Skin epidermis (tissue), 12 donors: ENCODE measurements at regions not wholly inside any gene's neighbourhood (a gene's known extent, or its start where the extent isn't known, plus 50 kb on each side); places are given as distances from the start of the nearest gene placed in this dataset.
A peak's percentile ranks its signal among the peaks of the same experiment; 100 is the strongest.
"Not testable (repeated sequence)": the region's sequence is repeated elsewhere in the genome, so short reads cannot be mapped to it uniquely, and the experiment has no call there.

Experiments
- H3K27ac ChIP-seq, 21 experiments: fragments of 200-600 bp; sonication (generic) in 11 of 21; one replicate each; pipeline ENCODE4 v1.5.0; 2020; ENCODE audit warnings: mild to moderate bottlenecking in 3 of 21, inconsistent platforms in 2 of 21, moderate library complexity in 2 of 21
- H3K4me3 ChIP-seq, 7 experiments: fragments of 200-600 bp; sonication (generic) in 2 of 7; one replicate each; pipeline ENCODE4 v1.5.0; 2020; ENCODE audit warnings: inconsistent platforms in 2 of 7, mild to moderate bottlenecking in 2 of 7, moderate library complexity in 1 of 7

- H3K27ac ChIP-seq: no peak overlapping the region
- no peak overlapping the region for H3K4me3 ChIP-seq
Measured at GRCh38 chr15:26145796-26146195, 282.7 kb upstream of the ATP10A start.

GRCh38 chr15:26144836-26145235, 281.7 kb upstream of the ATP10A start:
- H3K4me3 ChIP-seq: no peak overlapping the region
- no peak overlapping the region for H3K27ac ChIP-seq

- Histone ChIP-seq H3K4me3 (no peak overlapping the region), H3K27ac (no peak overlapping the region)
Measured at GRCh38 chr15:26143221-26143620, 280.1 kb upstream of the ATP10A start.

DNA sequence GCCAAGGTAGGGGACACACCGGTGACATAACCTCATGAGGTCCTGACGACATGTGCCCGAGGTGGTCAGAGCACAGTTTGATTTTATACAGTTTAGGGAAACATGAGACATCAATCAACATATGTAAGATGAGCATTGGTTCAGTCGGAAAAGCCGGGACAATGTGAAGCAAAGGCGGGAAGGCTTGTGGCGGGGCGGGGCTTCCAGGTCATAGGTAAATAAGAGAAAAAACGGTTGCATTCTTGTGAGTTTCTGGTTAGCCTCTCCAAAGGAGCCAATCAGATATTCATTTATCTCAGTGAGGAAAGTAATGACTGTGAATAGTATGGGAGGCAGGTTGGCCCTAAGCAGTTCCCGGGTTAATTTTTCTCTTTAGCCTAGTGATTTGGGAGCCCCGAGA, 271.7 kb upstream of the ATP10A start:
- H3K27ac ChIP-seq: no peak overlapping the region
- no peak overlapping the region for H3K4me3 ChIP-seq

GRCh38 chr15:26134152-26134551, 271.0 kb upstream of the ATP10A start:
- H3K27ac ChIP-seq: no peak overlapping the region
- H3K4me3 ChIP-seq: no peak overlapping the region

DNA sequence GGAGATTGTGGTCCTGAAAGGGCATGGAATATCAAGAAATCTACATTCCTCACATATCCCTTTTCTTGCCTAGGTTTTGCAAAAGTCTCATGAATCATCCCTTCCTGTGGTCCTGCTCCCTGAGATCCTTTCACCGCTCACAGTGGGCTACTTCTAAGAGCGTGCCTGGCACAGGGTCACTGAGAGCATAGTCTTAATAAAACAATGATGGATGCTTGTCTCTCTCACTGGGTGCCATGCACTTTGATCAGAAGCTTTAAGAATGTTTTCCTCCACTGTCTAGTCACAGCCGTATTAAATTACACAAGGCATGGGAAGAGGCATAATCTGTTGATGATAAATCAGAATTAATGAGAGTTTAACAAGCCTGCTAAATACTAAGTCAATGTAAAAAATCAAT, 269.7 kb upstream of the ATP10A start:
- Histone ChIP-seq H3K4me3 (no peak overlapping the region), H3K27ac (no peak overlapping the region)

GRCh38 chr15:26129852-26130251, 266.7 kb upstream of the ATP10A start:
- no peak overlapping the region for H3K4me3 ChIP-seq
- H3K27ac ChIP-seq: no peak overlapping the region

DNA sequence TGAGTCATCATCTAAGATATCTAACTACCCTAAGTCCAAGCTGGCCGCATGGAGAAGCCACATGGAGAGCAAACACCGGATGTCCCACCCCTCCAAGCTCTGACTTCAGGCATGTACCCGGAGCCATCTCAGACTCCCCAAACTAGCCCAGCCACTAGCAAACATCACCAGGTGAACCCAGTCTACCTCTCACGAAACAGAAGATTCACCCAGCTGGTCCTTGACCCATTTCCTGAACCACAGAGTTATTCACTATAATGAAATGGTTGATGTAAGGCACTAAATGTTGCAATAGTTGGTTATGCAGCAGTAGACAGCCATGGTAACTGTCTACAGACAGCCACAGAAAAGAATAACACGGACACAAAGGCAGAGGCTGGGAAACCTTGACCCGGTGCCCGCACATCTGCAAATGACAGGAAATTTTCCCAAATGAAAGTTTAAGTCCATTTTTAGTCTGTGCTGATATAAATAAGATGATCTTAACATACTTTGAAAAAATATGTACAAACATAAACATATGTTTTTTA, 265.5 kb upstream of the ATP10A start:
- Histone ChIP-seq H3K4me3 (no peak overlapping the region), H3K27ac (peak overlapping the region in 1 of 21 experiments; percentile 33)

DNA sequence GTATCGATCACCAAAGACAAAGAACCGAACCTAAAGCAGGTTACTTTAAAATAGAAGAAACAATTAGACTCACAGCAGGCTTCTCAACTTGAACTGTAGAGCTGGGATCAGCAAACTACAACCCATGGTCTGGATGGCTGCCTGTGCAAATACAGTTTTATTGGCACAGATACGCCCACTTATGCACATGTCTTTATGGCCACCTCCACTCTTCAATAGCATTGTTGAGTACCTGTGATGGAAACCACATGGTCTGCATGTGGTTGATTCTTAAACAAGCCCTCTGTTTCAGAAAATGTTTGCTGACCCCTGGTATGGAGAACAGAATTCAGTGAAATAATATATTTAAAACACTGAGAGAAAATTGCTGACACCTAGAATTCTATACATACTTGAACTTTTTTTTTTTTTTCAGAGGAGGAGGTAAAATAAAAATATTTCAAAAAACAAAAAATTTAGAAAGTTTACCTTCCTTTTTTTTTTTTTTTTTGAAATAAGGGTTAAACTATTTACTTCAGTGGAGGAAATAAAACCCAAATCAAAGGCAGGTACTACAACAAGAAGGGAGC, 263.8 kb upstream of the ATP10A start:
- H3K27ac ChIP-seq: no peak overlapping the region
- no peak overlapping the region for H3K4me3 ChIP-seq

- no peak overlapping the region for H3K4me3 ChIP-seq
- H3K27ac ChIP-seq: no peak overlapping the region
Measured at GRCh38 chr15:26126070-26126469, 262.9 kb upstream of the ATP10A start.

DNA sequence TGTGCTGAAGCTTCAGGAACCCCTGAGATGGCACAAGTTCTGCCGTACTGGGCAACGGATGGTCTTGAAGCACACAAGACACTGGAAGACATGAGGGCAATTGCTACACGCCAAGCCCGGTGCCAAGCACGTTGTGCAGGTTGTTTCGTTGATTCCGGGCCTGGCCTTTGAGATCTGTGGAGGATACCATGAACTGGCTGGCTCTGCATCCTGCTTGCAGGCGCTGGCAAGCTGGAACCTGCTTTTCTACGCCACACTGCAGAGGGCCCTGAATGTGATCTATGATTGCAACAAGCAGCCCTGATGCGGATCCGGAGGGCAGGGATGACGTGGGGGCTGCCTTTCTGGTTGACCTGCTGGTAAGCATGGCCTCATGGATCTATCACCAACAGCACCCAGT, 262.5 kb upstream of the ATP10A start:
- H3K27ac ChIP-seq: no peak overlapping the region
- H3K4me3 ChIP-seq: no peak overlapping the region

GRCh38 chr15:26119322-26119721, 256.2 kb upstream of the ATP10A start:
- Histone ChIP-seq H3K27ac (no peak overlapping the region), H3K4me3 (no peak overlapping the region)

- Histone ChIP-seq H3K27ac (no peak overlapping the region), H3K4me3 (no peak overlapping the region)
Measured at GRCh38 chr15:26115229-26115943, 252.3 kb upstream of the ATP10A start.

DNA sequence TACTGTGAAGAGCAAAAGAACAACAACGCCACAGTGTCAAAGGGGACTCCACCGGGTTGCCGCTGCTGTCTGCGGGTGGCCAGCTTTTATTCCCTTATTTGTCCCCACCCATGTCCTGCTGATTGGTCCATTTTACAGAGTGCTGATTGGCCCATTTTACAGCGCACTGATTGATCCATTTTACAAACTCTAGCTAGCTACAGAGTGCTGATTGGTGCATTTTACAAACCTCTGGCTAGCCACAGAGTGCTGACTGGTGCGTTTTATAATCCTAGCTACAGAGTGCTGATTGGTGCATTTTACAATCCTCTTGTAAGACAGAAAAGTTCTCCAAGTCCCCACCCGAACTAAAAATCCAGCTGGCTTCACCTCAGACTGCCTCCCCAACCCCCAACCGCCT, 251.0 kb upstream of the ATP10A start:
- H3K4me3 ChIP-seq, H3K27ac ChIP-seq: not testable (repeated sequence)

- Histone ChIP-seq H3K4me3 (no peak overlapping the region), H3K27ac (no peak overlapping the region)
Measured at GRCh38 chr15:26113296-26113695, 250.2 kb upstream of the ATP10A start.

DNA sequence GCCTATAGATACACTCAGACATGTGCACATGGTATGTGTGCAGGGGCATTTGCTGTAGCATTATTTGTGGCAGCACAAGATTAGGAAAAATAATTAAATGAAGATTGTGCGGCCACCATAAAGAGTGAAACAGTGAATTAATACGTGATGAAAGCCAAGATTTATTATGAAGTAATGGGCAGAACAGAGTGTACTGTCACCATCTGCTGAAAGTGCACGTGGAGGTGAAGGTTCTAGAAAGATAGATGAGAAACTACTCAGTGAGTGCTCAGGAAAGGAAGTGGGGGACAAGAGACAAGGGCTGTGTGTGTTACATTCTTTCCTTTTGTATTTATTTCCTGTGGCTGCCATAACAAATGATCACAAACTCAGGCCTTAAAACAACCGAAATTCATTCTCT, 246.1 kb upstream of the ATP10A start:
- Histone ChIP-seq H3K4me3 (no peak overlapping the region), H3K27ac (no peak overlapping the region)

DNA sequence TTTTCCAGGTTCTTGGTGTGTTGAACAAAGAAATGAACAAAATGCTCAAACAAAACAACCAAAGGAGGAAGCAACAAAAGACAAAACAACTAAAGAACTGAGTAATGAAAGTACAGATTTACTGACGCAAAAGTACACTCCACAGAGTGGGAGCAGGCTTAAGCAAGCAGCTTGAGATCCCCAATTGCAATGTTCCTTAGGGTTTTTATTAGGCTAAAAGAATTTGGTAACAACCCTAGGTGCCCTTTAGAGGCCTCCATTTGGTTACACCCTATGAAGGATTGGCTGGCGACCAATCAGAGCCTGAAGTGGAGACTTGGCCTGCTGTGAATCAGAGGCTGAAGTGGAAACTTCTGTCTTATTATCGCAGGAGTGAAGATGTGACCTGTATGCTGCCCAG, 243.4 kb upstream of the ATP10A start:
- Histone ChIP-seq H3K4me3 (no peak overlapping the region), H3K27ac (no peak overlapping the region)

GRCh38 chr15:26103002-26103404, 239.9 kb upstream of the ATP10A start:
- peak overlapping the region in 3 of 21 experiments; percentile 18 to 61 (median 47) for H3K27ac ChIP-seq

GRCh38 chr15:26102365-26102764, 239.2 kb upstream of the ATP10A start:
- Histone ChIP-seq H3K4me3 (no peak overlapping the region), H3K27ac (peak overlapping the region in 3 of 21 experiments; percentile 16 to 33 (median 18))

More at GRCh38 chr15:26103002-26103404, 239.9 kb upstream of the ATP10A start:
- no peak overlapping the region for H3K4me3 ChIP-seq

DNA sequence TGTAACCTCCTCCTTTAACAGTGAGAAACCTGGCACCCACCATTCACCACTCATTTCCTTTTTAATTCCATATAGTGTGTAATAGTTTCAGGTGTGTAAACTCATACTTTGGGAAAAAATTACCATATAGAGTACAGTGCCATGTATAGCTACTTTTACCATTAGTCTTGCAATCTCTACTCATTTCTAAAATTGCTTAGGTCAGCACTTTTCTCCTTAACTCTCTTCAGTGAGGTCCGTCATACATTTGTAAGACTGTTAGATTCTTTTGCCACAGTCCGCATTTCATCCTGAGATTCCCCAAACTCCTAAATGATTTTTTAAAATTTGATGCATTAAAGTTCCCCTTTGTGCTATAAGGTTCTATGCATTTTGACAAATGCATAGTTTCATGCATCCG, 238.3 kb upstream of the ATP10A start:
- no peak overlapping the region for H3K27ac ChIP-seq
- no peak overlapping the region for H3K4me3 ChIP-seq

DNA sequence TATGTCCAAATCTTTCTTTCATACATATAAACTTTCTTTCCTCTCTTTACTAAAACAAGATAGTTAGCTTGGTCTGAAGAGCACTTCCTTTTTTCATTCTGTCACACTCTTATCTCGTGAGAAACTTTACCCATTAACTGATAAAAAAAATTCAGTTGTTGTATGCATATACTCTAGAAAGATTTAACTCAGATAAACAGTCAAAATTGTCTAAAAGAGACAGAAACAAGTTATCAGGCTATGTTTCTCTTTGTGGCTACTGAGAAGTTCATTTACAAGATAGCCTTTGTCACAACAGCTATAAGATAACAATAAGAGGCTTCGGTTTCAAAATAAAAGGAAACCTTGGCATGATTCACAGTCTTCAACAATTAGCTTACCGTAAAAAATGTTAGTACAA, 235.7 kb upstream of the ATP10A start:
- H3K4me3 ChIP-seq: no peak overlapping the region
- no peak overlapping the region for H3K27ac ChIP-seq

GRCh38 chr15:26097216-26097615, 234.1 kb upstream of the ATP10A start:
- H3K4me3 ChIP-seq: no peak overlapping the region

More at GRCh38 chr15:26097216-26097615, 234.1 kb upstream of the ATP10A start:
- no peak overlapping the region for H3K27ac ChIP-seq
